GM21576 (cell line): ENCODE measurements at regions not wholly inside any gene's neighbourhood (a gene's known extent, or its start where the extent isn't known, plus 50 kb on each side); places are given as distances from the start of the nearest gene placed in this dataset.
A peak's percentile ranks its signal among the peaks of the same experiment; 100 is the strongest.
"Not testable (repeated sequence)": the region's sequence is repeated elsewhere in the genome, so short reads cannot be mapped to it uniquely, and the experiment has no call there.

ENCODE experiments used
- ATAC-seq: cut with Tn5 transposase; IDR thresholded peaks from one replicate; pipeline ENCODE4 v1.9.1; 2021; ENCODE audit warnings: mild to moderate bottlenecking, moderate library complexity; ENCODE audit not compliant: unreplicated experiment

- no peak for ATAC-seq
Measured at GRCh38 chr4:94011190-94011589, 182.6 kb downstream of the ATOH1 start.

- ATAC-seq = no peak
Measured at GRCh38 chr4:94014484-94015136, 186.1 kb downstream of the ATOH1 start.

GRCh38 chr4:94015956-94016355, 187.4 kb downstream of the ATOH1 start:
- ATAC-seq = no peak

GRCh38 chr4:94032754-94033153, 174.9 kb upstream of the SMARCAD1 start:
- no peak for ATAC-seq

- no peak for ATAC-seq
Measured at GRCh38 chr4:94036964-94037363, 170.7 kb upstream of the SMARCAD1 start.

- no peak for ATAC-seq
Measured at GRCh38 chr4:94038195-94038594, 169.5 kb upstream of the SMARCAD1 start.

GRCh38 chr4:94039226-94039625, 168.4 kb upstream of the SMARCAD1 start:
- ATAC-seq = no peak

- ATAC-seq = not testable (repeated sequence)
Measured at GRCh38 chr4:94044471-94044870, 163.2 kb upstream of the SMARCAD1 start.

GRCh38 chr4:94063084-94063483, 144.6 kb upstream of the SMARCAD1 start:
- ATAC-seq = no peak

- ATAC-seq = no peak
Measured at GRCh38 chr4:94068753-94069719, 138.6 kb upstream of the SMARCAD1 start.

- no peak for ATAC-seq
Measured at GRCh38 chr4:94076498-94076897, 131.2 kb upstream of the SMARCAD1 start.

- ATAC-seq = no peak
Measured at GRCh38 chr4:94084155-94084554, 123.5 kb upstream of the SMARCAD1 start.

GRCh38 chr4:94099141-94099540, 108.5 kb upstream of the SMARCAD1 start:
- ATAC-seq = not testable (repeated sequence)

GRCh38 chr4:94112644-94113043, 95.0 kb upstream of the SMARCAD1 start:
- ATAC-seq = no peak

- no peak for ATAC-seq
Measured at GRCh38 chr4:94115687-94116086, 92.0 kb upstream of the SMARCAD1 start.

- ATAC-seq = no peak
Measured at GRCh38 chr4:94116842-94117241, 90.8 kb upstream of the SMARCAD1 start.

- no peak for ATAC-seq
Measured at GRCh38 chr4:94126669-94127068, 81.0 kb upstream of the SMARCAD1 start.

- peak; percentile 84 for ATAC-seq
Measured at GRCh38 chr4:94127707-94128328, 79.8 kb upstream of the SMARCAD1 start.

- ATAC-seq = no peak
Measured at GRCh38 chr4:94131212-94131611, 76.5 kb upstream of the SMARCAD1 start.

- ATAC-seq = no peak
Measured at GRCh38 chr4:94135701-94136100, 72.0 kb upstream of the SMARCAD1 start.

- no peak for ATAC-seq
Measured at GRCh38 chr4:94139931-94140612, 67.6 kb upstream of the SMARCAD1 start.
